H1 (cell line): ENCODE measurements at regions not wholly inside any gene's neighbourhood (a gene's known extent, or its start where the extent isn't known, plus 50 kb on each side); places are given as distances from the start of the nearest gene placed in this dataset.

Experiments
- CTCF ChIA-PET: fragments of 300-600 bp; sonication (Branson Sonifier 250); formaldehyde crosslinking; loops from one replicate; lab custom pipeline; 2021; ENCODE audit not compliant: partially characterized antibody; lab: Charles Lee
- POLR2A ChIA-PET: fragments of 300-600 bp; sonication (Branson Sonifier 250); formaldehyde crosslinking; loops from one replicate; lab custom pipeline; 2021; ENCODE audit warnings: inconsistent platforms; ENCODE audit not compliant: partially characterized antibody; lab: Charles Lee
- DNase-seq, 2 experiments: peaks; one replicate each; pipeline versions ENCODE4 v3.0.0 to v3.0.0-alpha.2; 2010 to 2022; ENCODE audit warnings: low spot score in 2 of 2, low read depth in 1 of 2, mixed read lengths in 1 of 2
- FAIRE-seq: peaks from 2 replicates; lab custom pipeline; 2011; peaks lifted over from hg19 to GRCh38; lab: Jason Lieb, UNC
- H2AFZ ChIP-seq: 2 replicates; pipeline ENCODE4 v1.8.1; 2012; ENCODE audit warnings: low read length, inconsistent platforms
- H2AK5ac ChIP-seq: 2 replicates; pipeline ENCODE4 v1.6.1; 2013; ENCODE audit warnings: low read depth, low read length
- H2BK120ac ChIP-seq: replicated peaks from 2 replicates; pipeline ENCODE3; 2013; ENCODE audit warnings: low read depth, low read length, inconsistent platforms
- H2BK12ac ChIP-seq: 2 replicates; pipeline ENCODE4 v1.6.1; 2013; ENCODE audit warnings: low read depth, low read length
- H2BK15ac ChIP-seq: 2 replicates; pipeline ENCODE4 v1.6.1; 2013; ENCODE audit warnings: low read length
- H2BK20ac ChIP-seq: 2 replicates; pipeline ENCODE4 v1.6.1; 2013; ENCODE audit warnings: low read length
- H2BK5ac ChIP-seq: 2 replicates; pipeline ENCODE4 v1.6.1; 2013; ENCODE audit warnings: low read depth, low read length
- H3K14ac ChIP-seq: 2 replicates; pipeline ENCODE4 v1.6.1; 2013; ENCODE audit warnings: inconsistent platforms; ENCODE audit not compliant: insufficient read length
- H3K18ac ChIP-seq: 2 replicates; pipeline ENCODE4 v1.6.1; 2013; ENCODE audit warnings: low read length; ENCODE audit errors: extremely low read depth
- H3K23ac ChIP-seq: 2 replicates; pipeline ENCODE4 v1.6.1; 2013; ENCODE audit warnings: inconsistent platforms; ENCODE audit not compliant: insufficient read length
- H3K23me2 ChIP-seq: 2 replicates; pipeline ENCODE4 v1.6.1; 2013; ENCODE audit warnings: low read depth, low read length
- H3K27ac ChIP-seq: 2 replicates; pipeline ENCODE4 v1.6.1; 2011; ENCODE audit warnings: low read depth, low read length, inconsistent platforms
- H3K27me3 ChIP-seq, 4 experiments: replicated peaks in 1 of 4; 1 replicate in 1 of 4; 2 replicates in 3 of 4; pipeline versions ENCODE4 v1.6.1 to v1.8.1; 2011 to 2013; ENCODE audit warnings: low read length in 3 of 4, mild to moderate bottlenecking in 3 of 4, inconsistent platforms in 2 of 4, mixed read lengths in 2 of 4, moderate library complexity in 1 of 4; ENCODE audit not compliant: control insufficient read depth in 3 of 4, insufficient read depth in 3 of 4; ENCODE audit errors: extremely low read depth in 1 of 4
- H3K36me3 ChIP-seq, 4 experiments: 2 replicates each; pipeline versions ENCODE4 v1.6.1 to v1.8.1; 2011 to 2013; ENCODE audit warnings: mild to moderate bottlenecking in 4 of 4, low read length in 3 of 4, moderate library complexity in 2 of 4, control low read depth in 1 of 4, inconsistent platforms in 1 of 4; ENCODE audit not compliant: insufficient read depth in 4 of 4, control insufficient read depth in 2 of 4
- H3K4ac ChIP-seq: replicated peaks from 2 replicates; pipeline ENCODE3; 2013; ENCODE audit warnings: low read length, low read depth, mixed read lengths, inconsistent platforms; ENCODE audit not compliant: insufficient read length
- H3K4me1 ChIP-seq, 4 experiments: replicated peaks in 1 of 4; 1 replicate in 1 of 4; 2 replicates in 3 of 4; pipeline versions ENCODE4 v1.6.1 to v1.8.1; 2011 to 2013; ENCODE audit warnings: low read length in 3 of 4, inconsistent platforms in 2 of 4, mixed read lengths in 1 of 4; ENCODE audit not compliant: insufficient read depth in 4 of 4, control insufficient read depth in 3 of 4
- H3K4me2 ChIP-seq, 2 experiments: 2 replicates each; pipeline versions ENCODE4 v1.6.1 to v1.8.1; 2011 to 2013; ENCODE audit warnings: low read depth in 2 of 2, low read length in 2 of 2, control low read depth in 1 of 2, inconsistent platforms in 1 of 2, mild to moderate bottlenecking in 1 of 2; ENCODE audit not compliant: insufficient read depth in 1 of 2
- H3K4me3 ChIP-seq, 4 experiments: fragments of 200-600, 300-600 bp in 1 of 4; sonication (generic), shearing (Covaris generic), sonication (Bioruptor Twin) in 1 of 4; 2 replicates each; pipeline versions ENCODE4 v1.5.1 to v1.8.1; 2011 to 2016; ENCODE audit warnings: low read length in 4 of 4, low read depth in 3 of 4, control low read depth in 2 of 4, inconsistent platforms in 2 of 4, mild to moderate bottlenecking in 2 of 4, mixed read lengths in 1 of 4, moderate library complexity in 1 of 4; ENCODE audit not compliant: insufficient read depth in 2 of 4; ENCODE audit errors: extremely low read depth in 1 of 4
- H3K56ac ChIP-seq: replicated peaks from 2 replicates; pipeline ENCODE3; 2013; ENCODE audit warnings: low read depth, mild to moderate bottlenecking, mixed read lengths, low read length, inconsistent platforms; ENCODE audit not compliant: insufficient read length
- H3K79me1 ChIP-seq: 2 replicates; pipeline ENCODE4 v1.6.1; 2013; ENCODE audit warnings: low read depth, low read length, control low read depth
- H3K79me2 ChIP-seq, 2 experiments: 2 replicates each; pipeline versions ENCODE4 v1.6.1 to v1.8.1; 2012 to 2013; ENCODE audit warnings: low read length in 2 of 2, mild to moderate bottlenecking in 2 of 2, inconsistent platforms in 1 of 2; ENCODE audit not compliant: insufficient read depth in 2 of 2, control insufficient read depth in 1 of 2
- H3K9ac ChIP-seq, 4 experiments: replicated peaks in 1 of 4; 1 replicate in 1 of 4; 2 replicates in 3 of 4; pipeline versions ENCODE4 v1.6.1 to v1.8.1; 2011 to 2013; ENCODE audit warnings: low read depth in 3 of 4, low read length in 3 of 4, control low read depth in 2 of 4, mild to moderate bottlenecking in 2 of 4, moderate library complexity in 2 of 4, inconsistent platforms in 1 of 4; ENCODE audit errors: extremely low read depth in 1 of 4
- H3K9me3 ChIP-seq, 2 experiments: 2 replicates each; pipeline versions ENCODE4 v1.6.1 to v1.8.1; 2012 to 2013; ENCODE audit warnings: mild to moderate bottlenecking in 2 of 2, moderate library complexity in 2 of 2, control low read depth in 1 of 2, inconsistent platforms in 1 of 2, low read depth in 1 of 2, low read length in 1 of 2, mixed read lengths in 1 of 2; ENCODE audit not compliant: insufficient read depth in 2 of 2
- H4K20me1 ChIP-seq, 2 experiments: replicated peaks in 1 of 2; 2 replicates each; pipeline versions ENCODE3 to v1.8.1; 2011 to 2013; ENCODE audit warnings: inconsistent platforms in 2 of 2, low read length in 2 of 2, mild to moderate bottlenecking in 1 of 2; ENCODE audit not compliant: insufficient read depth in 2 of 2, control insufficient read depth in 1 of 2
- H4K5ac ChIP-seq: 2 replicates; pipeline ENCODE4 v1.6.1; 2013; ENCODE audit warnings: low read length, low read depth, mixed read lengths, inconsistent platforms; ENCODE audit not compliant: insufficient read length
- H4K8ac ChIP-seq: 2 replicates; pipeline ENCODE4 v1.8.0; 2013; ENCODE audit warnings: mild to moderate bottlenecking, moderate library complexity, low read length, inconsistent platforms; ENCODE audit not compliant: insufficient read depth; ENCODE audit errors: extremely low read depth
- H4K91ac ChIP-seq: replicated peaks from 2 replicates; pipeline ENCODE3; 2013; ENCODE audit warnings: low read length, mixed read lengths, inconsistent platforms; ENCODE audit not compliant: insufficient read length
- MAFK ChIP-seq: IDR thresholded peaks from 2 replicates; pipeline ENCODE4 v1.6.1; 2012; ENCODE audit warnings: low read depth, mild to moderate bottlenecking, improper control_type of control experiment, low read length
- RNF2 ChIP-seq: fragments of 200-900, 300-1000 bp; sonication (generic); IDR thresholded peaks from 2 replicates; pipeline ENCODE4 v1.7.1; 2016; ENCODE audit warnings: borderline replicate concordance, low read depth, mild to moderate bottlenecking, antibody characterized with exemption, low read length; ENCODE audit not compliant: poor library complexity, severe bottlenecking; ENCODE audit errors: missing control alignments
- WGBS, 2 experiments: shearing (Covaris generic) in 1 of 2; methylation state at CpG; one replicate each; pipeline versions ENCODE4 v1.1.6 to v1.1.7; 2013 to 2015; ENCODE audit warnings: low lambda C conversion rate in 2 of 2, mixed read lengths in 2 of 2, inconsistent platforms in 1 of 2, low coverage in 1 of 2, missing lambda C conversion rate in 1 of 2; ENCODE audit not compliant: insufficient replicate concordance in 2 of 2, insufficient coverage in 1 of 2, insufficient read length in 1 of 2; ENCODE audit errors: extremely low coverage in 1 of 2, missing lambda C conversion rate in 1 of 2; 5-methylcytosine and 5-hydroxymethylcytosine counted together

GRCh38 chr17:53218723-53219122 is 604.0 kb upstream of the KIF2B start:
- whole genome bisulfite sequencing, 2 experiments: 90% methylated on average over 2 of the region's 2 CpGs; no CpG with 5 or more reads in 1 of the 2 experiments
- POLR2A ChIA-PET: no interaction called here
- H4K91ac ChIP-seq: no peak overlapping the region

More at GRCh38 chr17:53218723-53219122, 604.0 kb upstream of the KIF2B start:
- Histone ChIP-seq H3K4me3 (no peak overlapping the region), H2BK5ac (no peak overlapping the region), H3K14ac (no peak overlapping the region), H2BK120ac (no peak overlapping the region), H2AK5ac (no peak overlapping the region), H3K79me2 (no peaks in the 10 kb centered on the region), H3K9me3 (no peaks in the 10 kb centered on the region; a peak in 1 of 4 replicates), H2BK20ac (no peak overlapping the region), H3K9ac (no peak overlapping the region), H3K4me1 (no peaks in the 10 kb centered on the region), H2AFZ (no peak overlapping the region), H3K27ac (no peak overlapping the region), H3K4me2 (no peak overlapping the region), H2BK15ac (no peak overlapping the region), H4K20me1 (no peaks in the 10 kb centered on the region), H4K5ac (no peak overlapping the region), H3K23ac (no peak overlapping the region), H3K4ac (no peak overlapping the region), H3K18ac (no peak overlapping the region), H4K8ac (no peak overlapping the region), H3K79me1 (no peaks in the 10 kb centered on the region), H2BK12ac (no peak overlapping the region), H3K27me3 (no peaks in the 10 kb centered on the region), H3K23me2 (no peaks in the 10 kb centered on the region), H3K36me3 (no peaks in the 10 kb centered on the region), H3K56ac (no peak overlapping the region)
- DNase-seq: no peak
- CTCF ChIA-PET: no interaction called here
- TF ChIP-seq MAFK (peak; percentile 45; the same call in 1 of the 2 replicates), RNF2 (no peak)
- no peak for FAIRE-seq
